Thyroid gland (tissue), 4 donors: ENCODE measurements at regions not wholly inside any gene's neighbourhood (a gene's known extent, or its start where the extent isn't known, plus 50 kb on each side); places are given as distances from the start of the nearest gene placed in this dataset.

ENCODE experiments used
- CTCF ChIP-seq, 6 experiments: fragments of 200-600 bp in 3 of 6; fragments of 450-650 bp in 3 of 6; sonication (generic) in 3 of 6; IDR thresholded peaks; one replicate each; pipeline ENCODE4 v1.5.1; 2016 to 2019; ENCODE audit warnings: antibody characterized with exemption in 6 of 6, mild to moderate bottlenecking in 2 of 6, inconsistent platforms in 1 of 6, moderate library complexity in 1 of 6
- POLR2A ChIP-seq, 2 donors: fragments of 450-650 bp; IDR thresholded peaks; one replicate each; pipeline ENCODE4 v1.6.1; 2017; ENCODE audit warnings: antibody characterized with exemption in 2 of 2, mild to moderate bottlenecking in 2 of 2, moderate library complexity in 1 of 2

DNA sequence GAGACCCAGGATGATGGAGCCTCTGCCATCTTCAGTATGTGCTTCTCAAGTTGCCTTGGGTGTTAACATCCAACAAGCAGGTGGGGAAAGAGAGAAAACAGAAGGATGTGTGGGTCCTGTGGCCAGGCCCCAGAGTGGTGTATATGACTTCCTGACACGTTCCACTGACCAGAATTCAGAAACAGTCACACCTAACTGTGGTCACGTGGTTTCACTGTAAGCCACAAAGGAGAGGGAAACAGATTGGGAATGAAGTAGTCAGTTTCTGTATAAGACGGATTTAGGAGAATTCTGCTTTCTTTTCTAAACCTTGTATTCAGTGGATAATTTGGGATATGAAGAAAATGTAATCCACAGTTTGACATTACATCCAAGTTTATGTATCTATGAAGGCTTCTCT, 454.1 kb upstream of the IL12A start:
- TF ChIP-seq CTCF (IDR thresholded peaks at IDR 0.05) = no peak
- TF ChIP-seq POLR2A (IDR thresholded peaks at IDR 0.05) = no peak
